Omental fat pad (tissue), 3 donors: ENCODE measurements at regions not wholly inside any gene's neighbourhood (a gene's known extent, or its start where the extent isn't known, plus 50 kb on each side); places are given as distances from the start of the nearest gene placed in this dataset.

Experiments used
- ATAC-seq: fragments of 150-250 bp; one replicate; pipeline ENCODE4 v1.9.1; 2016; ENCODE audit warnings: mild to moderate bottlenecking, moderate library complexity; ENCODE audit not compliant: low FRiP score
- DNase-seq: peaks from one replicate; pipeline ENCODE4 v3.0.0-alpha.2; 2019; ENCODE audit warnings: low spot score
- CTCF ChIP-seq, 3 donors: fragments of 450-650 bp; IDR thresholded peaks; one replicate each; pipeline ENCODE4 v1.5.1; 2016 to 2017; ENCODE audit warnings: antibody characterized with exemption in 3 of 3, mild to moderate bottlenecking in 3 of 3, moderate library complexity in 2 of 3

DNA sequence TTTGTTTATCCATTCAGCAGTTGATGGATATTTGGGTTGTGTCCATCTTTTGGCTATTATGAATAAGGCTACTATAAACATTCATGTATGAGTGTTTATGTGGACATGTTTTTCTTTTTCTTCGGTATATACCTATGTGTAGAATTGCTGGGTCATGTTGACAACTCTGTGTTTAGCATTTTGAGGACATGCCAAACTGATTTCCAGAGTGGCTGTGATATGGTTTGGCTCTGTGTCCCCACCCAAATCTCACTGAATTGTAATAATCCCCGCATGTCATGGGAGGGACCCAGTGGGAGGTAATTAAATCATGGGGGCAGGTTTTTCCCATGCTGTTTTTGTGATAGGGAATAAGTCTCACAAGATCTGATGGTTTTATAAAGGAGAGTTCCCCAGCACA lies 439.7 kb downstream of the UTRN start:
- TF ChIP-seq CTCF (IDR thresholded peaks at IDR 0.05), result no peak
- ATAC-seq (no peak), DNase-seq (no peak)

- DNase-seq (no peak), ATAC-seq (no peak)
- TF ChIP-seq CTCF (IDR thresholded peaks at IDR 0.05), result no peak
These were observed 440.8 kb downstream of the UTRN start for GRCh38 chr6:144725736-144726522.

DNA sequence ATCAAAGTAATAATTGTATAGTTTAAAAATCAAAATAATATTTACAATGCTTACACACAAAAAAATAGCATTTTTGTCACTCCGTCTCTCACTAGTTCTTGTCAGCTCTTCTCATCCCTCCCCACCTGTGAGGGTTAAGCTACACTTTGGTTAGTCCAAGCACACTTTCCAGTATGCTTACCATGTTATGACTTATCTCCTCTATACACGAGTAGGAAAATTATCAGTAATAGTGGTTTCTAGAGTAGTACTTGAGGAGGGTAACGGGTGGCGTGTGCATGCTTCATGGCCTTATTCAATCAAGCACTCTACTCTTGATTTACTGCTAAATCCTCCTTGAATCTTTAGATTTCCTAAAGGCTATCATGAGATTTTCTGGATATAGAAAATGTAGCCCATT lies 443.7 kb downstream of the UTRN start:
- DNase-seq (no peak), ATAC-seq (no peak)
- no peak for TF ChIP-seq CTCF (IDR thresholded peaks at IDR 0.05)

DNA sequence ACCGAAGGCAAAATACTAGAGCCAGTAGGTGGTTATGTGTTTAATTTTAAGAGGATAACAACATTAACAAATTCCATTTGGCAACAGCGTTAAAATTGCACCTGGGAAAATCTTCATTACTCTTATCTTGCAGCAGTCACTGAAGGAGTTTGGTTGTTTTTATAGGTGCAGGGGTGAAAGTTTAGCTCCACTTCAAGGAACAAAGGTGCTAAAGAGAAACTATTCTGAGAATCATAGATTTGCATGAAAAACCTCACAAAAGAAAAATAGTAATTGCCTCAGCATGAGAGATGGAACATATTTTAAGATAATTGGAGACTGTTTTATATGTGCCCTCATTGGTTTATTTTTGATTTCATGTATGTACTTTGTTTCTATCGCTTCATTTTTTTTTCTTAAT lies 444.4 kb downstream of the UTRN start:
- no peak for TF ChIP-seq CTCF (IDR thresholded peaks at IDR 0.05)
- ATAC-seq, result no peak
- no peak for DNase-seq

- no peak for TF ChIP-seq CTCF (IDR thresholded peaks at IDR 0.05)
- ATAC-seq, result no peak
- DNase-seq, result no peak
These were observed 445.0 kb downstream of the UTRN start for GRCh38 chr6:144730088-144730645.

DNA sequence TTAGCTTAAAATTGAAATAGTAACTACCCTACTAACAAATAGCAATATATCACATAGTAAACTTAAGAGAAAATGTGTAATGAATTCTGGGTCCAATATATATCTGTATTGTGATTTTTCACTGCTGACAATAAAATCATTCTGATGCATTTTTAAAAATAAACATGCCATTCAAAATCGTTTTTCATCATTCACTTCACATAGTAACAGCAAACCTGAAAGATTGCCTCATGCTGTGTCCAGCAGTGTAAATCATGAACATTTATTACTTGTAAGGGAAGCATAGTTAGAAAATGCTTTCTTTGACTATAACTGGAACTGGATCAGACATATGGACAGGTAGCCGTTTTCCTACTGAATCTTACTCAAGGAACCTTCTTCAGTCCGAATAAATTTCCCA lies 446.1 kb downstream of the UTRN start:
- ATAC-seq (no peak), DNase-seq (no peak)
- no peak for TF ChIP-seq CTCF (IDR thresholded peaks at IDR 0.05)

DNA sequence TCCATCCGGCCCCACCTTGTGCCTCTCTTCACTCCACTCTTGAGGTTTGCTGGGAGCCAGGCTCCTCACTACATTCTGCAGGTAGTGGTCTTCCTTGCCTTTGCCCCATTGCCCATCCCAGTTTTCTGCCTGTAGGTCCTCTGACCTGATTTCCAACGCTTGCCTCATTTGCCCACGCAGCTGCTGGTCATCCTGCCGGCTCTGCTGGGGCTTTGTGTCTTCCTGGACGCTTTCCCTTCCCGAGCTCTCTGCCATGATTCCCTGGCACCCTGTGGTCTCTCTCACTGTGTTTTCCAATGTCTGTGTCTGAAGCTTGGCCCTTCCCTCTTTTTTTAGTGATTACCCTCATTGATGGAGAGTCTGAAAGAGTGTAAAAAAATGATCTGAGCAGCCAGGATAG lies 451.6 kb downstream of the UTRN start:
- no peak for ATAC-seq
- no peak for TF ChIP-seq CTCF (IDR thresholded peaks at IDR 0.05)
- DNase-seq, result no peak
